ENCODE measurements at regions not wholly inside any gene's neighbourhood (a gene's known extent, or its start where the extent isn't known, plus 50 kb on each side); places are given as distances from the start of the nearest gene placed in this dataset.
A peak's percentile ranks its signal among the peaks of the same experiment; 100 is the strongest.

DNA sequence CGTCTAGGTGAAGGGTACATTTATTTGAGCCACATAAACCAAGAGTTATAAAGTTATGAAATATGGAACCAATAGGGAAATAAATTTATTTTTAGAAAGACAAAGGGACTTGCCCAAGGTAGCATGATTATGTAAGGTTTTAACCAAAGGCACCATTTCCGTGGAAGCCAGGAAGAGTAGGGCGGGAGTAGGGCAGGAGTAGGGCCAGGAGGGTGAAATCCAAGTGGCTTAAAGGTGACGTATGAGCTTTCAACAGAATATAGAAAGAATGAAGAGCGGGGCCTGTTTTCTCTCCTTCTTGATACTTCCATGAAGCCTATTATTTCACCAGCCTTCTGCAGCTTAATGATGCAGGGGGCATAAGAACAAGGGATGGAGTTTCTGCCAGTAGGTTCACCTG is 91.7 kb upstream of the PNPLA4 start:
- H3K27me3 ChIP-seq: no peaks in the 10 kb centered on the region
- TF ChIP-seq, protein P1, sequence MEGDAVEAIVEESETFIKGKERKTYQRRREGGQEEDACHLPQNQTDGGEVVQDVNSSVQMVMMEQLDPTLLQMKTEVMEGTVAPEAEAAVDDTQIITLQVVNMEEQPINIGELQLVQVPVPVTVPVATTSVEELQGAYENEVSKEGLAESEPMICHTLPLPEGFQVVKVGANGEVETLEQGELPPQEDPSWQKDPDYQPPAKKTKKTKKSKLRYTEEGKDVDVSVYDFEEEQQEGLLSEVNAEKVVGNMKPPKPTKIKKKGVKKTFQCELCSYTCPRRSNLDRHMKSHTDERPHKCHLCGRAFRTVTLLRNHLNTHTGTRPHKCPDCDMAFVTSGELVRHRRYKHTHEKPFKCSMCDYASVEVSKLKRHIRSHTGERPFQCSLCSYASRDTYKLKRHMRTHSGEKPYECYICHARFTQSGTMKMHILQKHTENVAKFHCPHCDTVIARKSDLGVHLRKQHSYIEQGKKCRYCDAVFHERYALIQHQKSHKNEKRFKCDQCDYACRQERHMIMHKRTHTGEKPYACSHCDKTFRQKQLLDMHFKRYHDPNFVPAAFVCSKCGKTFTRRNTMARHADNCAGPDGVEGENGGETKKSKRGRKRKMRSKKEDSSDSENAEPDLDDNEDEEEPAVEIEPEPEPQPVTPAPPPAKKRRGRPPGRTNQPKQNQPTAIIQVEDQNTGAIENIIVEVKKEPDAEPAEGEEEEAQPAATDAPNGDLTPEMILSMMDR (IDR thresholded peaks at IDR 0.05): no peak
- WGBS, 2 donors: 92 to 96% methylated on average over 5 of the region's 5 CpGs
- H3K4me1 ChIP-seq: no peaks in the 10 kb centered on the region
- no peak overlapping the region for H3K4me3 ChIP-seq
- no peak for DNase-seq
- no peak for FAIRE-seq
- no peaks in the 10 kb centered on the region for H3K36me3 ChIP-seq
- ATAC-seq: no peak
- no peak overlapping the region for H3K27ac ChIP-seq
- intact Hi-C loops (cut with DNase I): no loop called here
- H3K9me3 ChIP-seq: no peaks in the 10 kb centered on the region

DNA sequence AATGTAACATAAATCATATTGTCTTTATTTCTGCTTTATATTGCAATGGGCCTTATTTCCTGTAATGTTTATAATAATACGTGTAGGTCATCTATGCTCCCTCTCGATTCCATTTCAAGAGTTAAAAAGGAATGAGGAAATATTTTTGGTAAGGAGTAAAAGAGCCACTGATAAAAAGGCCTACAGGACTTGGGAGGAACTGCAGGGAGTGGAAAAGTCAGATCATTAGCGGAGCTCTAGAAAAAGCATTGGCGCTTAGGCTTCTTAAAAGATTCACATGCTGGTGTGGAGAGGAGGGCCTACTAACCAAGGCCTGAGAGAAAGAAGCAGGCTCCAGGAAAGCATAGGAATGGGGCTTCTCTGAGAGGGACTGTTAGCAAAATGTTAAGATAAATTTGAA is 82.9 kb upstream of the PNPLA4 start:
- Histone ChIP-seq H3K27me3 (no peaks in the 10 kb centered on the region), H3K36me3 (no peaks in the 10 kb centered on the region), H3K27ac (no peak overlapping the region), H3K9me3 (no peaks in the 10 kb centered on the region), H3K4me3 (no peak overlapping the region), H3K4me1 (peaks cover 0 to 6% (median 0%) of the 10 kb centered on the region in 3 donors)
- TF ChIP-seq, protein P1 (IDR thresholded peaks at IDR 0.05): peak in 1 of 4 donors; percentile 11
- 92 to 98% methylated on average over 4 of the region's 4 CpGs for WGBS, 2 donors
- intact Hi-C loops (cut with DNase I): no loop called here
- FAIRE-seq (no peak), ATAC-seq (no peak), DNase-seq (no peak)

DNA sequence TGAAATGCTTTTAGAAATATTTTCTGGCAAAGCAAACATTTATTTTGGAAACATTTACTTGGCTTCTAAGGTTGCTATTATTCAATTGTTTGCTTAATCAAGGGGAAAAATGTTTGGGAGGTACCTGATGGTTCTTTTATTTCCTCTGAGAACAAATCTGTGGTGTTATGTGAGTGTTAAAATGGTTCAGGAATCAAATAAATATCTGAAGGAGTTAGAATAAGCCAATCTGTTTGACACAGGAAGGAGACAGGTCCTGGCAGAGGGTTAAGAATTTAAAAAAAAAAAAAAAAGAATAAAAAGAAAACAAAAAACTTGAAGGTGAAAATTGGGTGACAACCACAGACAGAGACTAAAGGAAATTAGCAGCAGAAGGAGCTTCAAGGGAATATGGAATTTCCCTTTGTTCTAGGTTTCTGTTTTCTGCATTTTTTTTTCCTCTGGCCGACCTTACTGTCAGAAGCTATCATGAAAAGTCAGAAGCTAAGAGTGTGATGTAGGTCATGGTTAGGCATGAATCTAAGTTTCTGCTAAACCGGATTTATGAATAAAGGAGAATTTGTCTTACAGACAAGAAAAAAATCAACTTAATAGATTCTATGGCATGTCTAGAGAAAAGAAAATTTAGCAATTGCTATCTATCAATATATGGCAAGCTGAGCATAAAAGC is 78.6 kb upstream of the PNPLA4 start:
- Histone ChIP-seq H3K9me3 (no peaks in the 10 kb centered on the region), H3K27me3 (peaks cover 0 to 4% (median 0%) of the 10 kb centered on the region in 4 donors), H3K4me3 (no peak overlapping the region), H3K4me1 (peaks cover 0 to 6% (median 0%) of the 10 kb centered on the region in 3 donors), H3K27ac (no peak overlapping the region), H3K36me3 (no peaks in the 10 kb centered on the region)
- TF ChIP-seq, protein P1 (IDR thresholded peaks at IDR 0.05): no peak
- ATAC-seq (no peak), FAIRE-seq (peak; percentile 26), DNase-seq (no peak)
- intact Hi-C loops (cut with DNase I): no loop called here
- whole genome bisulfite sequencing, 2 donors: 67 to 71% methylated on average over 2 of the region's 2 CpGs

DNA sequence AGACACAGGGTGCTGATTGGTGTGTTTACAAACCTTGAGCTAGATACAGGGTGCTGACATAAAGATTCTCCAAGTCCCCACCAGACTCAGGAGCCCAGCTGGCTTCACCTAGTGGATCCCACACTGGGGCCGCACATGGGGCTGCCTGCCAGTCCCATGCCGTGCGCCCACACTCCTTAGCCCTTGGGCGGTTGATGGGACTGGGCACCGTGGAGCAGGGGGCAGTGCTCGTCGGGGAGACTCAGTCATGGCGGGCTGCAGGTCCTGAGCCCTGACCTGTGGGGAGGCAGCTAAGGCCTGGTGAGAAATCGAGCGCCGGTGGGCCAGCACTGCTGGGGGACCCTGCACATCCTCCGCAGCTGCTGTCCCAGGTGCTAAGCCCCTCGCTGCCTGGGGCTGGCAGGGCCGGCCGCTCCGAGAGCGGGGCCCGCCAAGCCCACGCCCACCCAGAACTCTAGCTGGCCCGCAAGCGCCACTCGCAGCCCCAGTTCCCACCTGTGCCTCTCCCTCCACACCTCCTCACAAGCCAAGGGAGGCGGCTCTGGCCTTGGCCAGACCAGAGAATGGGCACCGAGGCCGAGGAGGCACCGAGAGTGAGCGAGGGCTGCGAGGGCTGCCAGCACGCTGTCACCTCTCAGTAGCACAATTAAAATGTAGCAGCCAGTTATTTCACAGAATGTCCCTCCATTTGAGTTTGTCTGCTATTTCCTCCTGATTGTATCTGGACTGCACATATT is 76.1 kb upstream of the PNPLA4 start:
- no peak for FAIRE-seq
- no peak for ATAC-seq
- intact Hi-C loops (cut with DNase I): no loop called here
- Histone ChIP-seq H3K36me3 (no peaks in the 10 kb centered on the region), H3K27me3 (peaks cover 0 to 4% (median 0%) of the 10 kb centered on the region in 4 donors), H3K9me3 (no peaks in the 10 kb centered on the region), H3K4me1 (peaks cover 0 to under 1% (median 0%) of the 10 kb centered on the region in 3 donors), H3K4me3 (no peak overlapping the region), H3K27ac (no peak overlapping the region)
- WGBS, 2 donors: 97 to 98% methylated on average over 26 to 29 of the region's 29 CpGs
- peak in 1 of 6 donors; percentile 52 for DNase-seq
- TF ChIP-seq, protein P1 (IDR thresholded peaks at IDR 0.05): no peak

DNA sequence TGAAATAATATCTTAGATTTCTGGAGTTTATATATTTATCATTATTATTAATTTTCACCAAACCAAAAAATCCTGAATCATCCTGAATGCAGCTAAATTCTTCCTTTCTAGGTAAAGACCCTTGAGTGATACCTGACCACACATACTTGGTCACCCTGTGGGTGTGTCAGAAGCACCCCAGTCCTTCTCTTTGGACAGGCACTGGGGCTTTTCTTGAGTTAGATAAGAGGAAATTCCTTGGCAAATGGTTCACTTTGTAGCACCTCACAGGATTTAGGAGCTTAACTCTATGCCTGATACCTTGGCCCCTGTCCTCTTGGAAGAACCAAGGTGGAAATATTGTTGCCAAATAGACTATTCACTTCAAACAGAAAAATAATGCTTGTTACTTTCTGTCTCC is 69.6 kb upstream of the PNPLA4 start:
- no peak for FAIRE-seq
- TF ChIP-seq, protein P1 (IDR thresholded peaks at IDR 0.05): no peak
- intact Hi-C loops (cut with DNase I): loop anchor here in 2 of 3 donors (5.0 to 10.0 kb wide), 3 partner anchors 738 to 818 kb away; partner anchors contain the start of gene ANOS1 (in 1 of the 2)
- no peak for ATAC-seq
- Histone ChIP-seq H3K4me3 (no peak overlapping the region), H3K27me3 (no peaks in the 10 kb centered on the region), H3K4me1 (no peaks in the 10 kb centered on the region), H3K36me3 (no peaks in the 10 kb centered on the region), H3K9me3 (no peaks in the 10 kb centered on the region), H3K27ac (no peak overlapping the region)
- no peak for DNase-seq

Data from pancreas (tissue), 10 donors.